ENCODE measurements at regions not wholly inside any gene's neighbourhood (a gene's known extent, or its start where the extent isn't known, plus 50 kb on each side); places are given as distances from the start of the nearest gene placed in this dataset.

GRCh38 chr1:195530961-195531360 is 1077.3 kb downstream of the KCNT2 start:
- H3K9me2 ChIP-seq (ENCODE audit: insufficient read depth): no peaks in the 10 kb centered on the region; the same call in 1 of the 2 replicates
- no peaks in the 10 kb centered on the region for H3K27me3 ChIP-seq (ENCODE audit: insufficient read depth, low read length)
- no peak overlapping the region for H3K4me3 ChIP-seq (replicated peaks in 1 of 2; ENCODE audit: low read depth in 1 of 2, low read length in 2 of 2)
- ATAC-seq (no peak), DNase-seq (ENCODE audit: low read depth, low spot score) (no peak)
- H3K4me1 ChIP-seq (ENCODE audit: control insufficient read depth in 1 of 2, insufficient read depth in 2 of 2, low read length in 2 of 2): no peaks in the 10 kb centered on the region
- no peaks in the 10 kb centered on the region for H3K36me3 ChIP-seq (ENCODE audit: control insufficient read depth in 1 of 2, insufficient read depth in 2 of 2, low read length in 2 of 2)
- no peak overlapping the region for H2AFZ ChIP-seq (ENCODE audit: low read depth, low read length, poor library complexity, severe bottlenecking)
- ChIA-PET CTCF (no interaction called here), POLR2A (no interaction called here), RAD21 (ENCODE audit: low non-redundant PET in 1 of 2, low total read pairs in 2 of 2, uncharacterized antibody in 2 of 2, unreplicated experiment in 2 of 2) (no interaction called here)
- no TSS peak for BruUV-seq (replicated peaks)
- TF ChIP-seq POLR2A (IDR thresholded peaks at IDR 0.05; ENCODE audit: borderline replicate concordance, extremely low read depth, insufficient read depth, insufficient read length) (no peak), EGR1 (IDR thresholded peaks at IDR 0.05; ENCODE audit: low read depth) (no peak), REST (IDR thresholded peaks at IDR 0.05; ENCODE audit: low read depth) (no peak), EZH2 (IDR thresholded peaks at IDR 0.05) (no peak), CEBPB (IDR thresholded peaks at IDR 0.05; ENCODE audit: low read depth) (no peak), TCF7L2 (IDR thresholded peaks at IDR 0.05; ENCODE audit: borderline replicate concordance, extremely low read depth, insufficient read depth, insufficient read length) (no peak), YY1 (IDR thresholded peaks at IDR 0.05; ENCODE audit: extremely low read depth, insufficient replicate concordance, low read depth, low read length) (no peak), ZFX (IDR thresholded peaks at IDR 0.05) (no peak), JUND (IDR thresholded peaks at IDR 0.05) (no peak)
- TF ChIP-seq, protein P1, sequence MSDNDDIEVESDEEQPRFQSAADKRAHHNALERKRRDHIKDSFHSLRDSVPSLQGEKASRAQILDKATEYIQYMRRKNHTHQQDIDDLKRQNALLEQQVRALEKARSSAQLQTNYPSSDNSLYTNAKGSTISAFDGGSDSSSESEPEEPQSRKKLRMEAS (IDR thresholded peaks at IDR 0.05): no peak
- TF ChIP-seq, protein P2, sequence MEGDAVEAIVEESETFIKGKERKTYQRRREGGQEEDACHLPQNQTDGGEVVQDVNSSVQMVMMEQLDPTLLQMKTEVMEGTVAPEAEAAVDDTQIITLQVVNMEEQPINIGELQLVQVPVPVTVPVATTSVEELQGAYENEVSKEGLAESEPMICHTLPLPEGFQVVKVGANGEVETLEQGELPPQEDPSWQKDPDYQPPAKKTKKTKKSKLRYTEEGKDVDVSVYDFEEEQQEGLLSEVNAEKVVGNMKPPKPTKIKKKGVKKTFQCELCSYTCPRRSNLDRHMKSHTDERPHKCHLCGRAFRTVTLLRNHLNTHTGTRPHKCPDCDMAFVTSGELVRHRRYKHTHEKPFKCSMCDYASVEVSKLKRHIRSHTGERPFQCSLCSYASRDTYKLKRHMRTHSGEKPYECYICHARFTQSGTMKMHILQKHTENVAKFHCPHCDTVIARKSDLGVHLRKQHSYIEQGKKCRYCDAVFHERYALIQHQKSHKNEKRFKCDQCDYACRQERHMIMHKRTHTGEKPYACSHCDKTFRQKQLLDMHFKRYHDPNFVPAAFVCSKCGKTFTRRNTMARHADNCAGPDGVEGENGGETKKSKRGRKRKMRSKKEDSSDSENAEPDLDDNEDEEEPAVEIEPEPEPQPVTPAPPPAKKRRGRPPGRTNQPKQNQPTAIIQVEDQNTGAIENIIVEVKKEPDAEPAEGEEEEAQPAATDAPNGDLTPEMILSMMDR (IDR thresholded peaks at IDR 0.05 in 2 of 3, conservative IDR thresholded peaks at IDR 0.05 in 1 of 3; ENCODE audit: borderline replicate concordance in 1 of 3, insufficient read depth in 1 of 3, low read depth in 2 of 3, low read length in 2 of 3): no peak
- TF ChIP-seq, protein P3, sequence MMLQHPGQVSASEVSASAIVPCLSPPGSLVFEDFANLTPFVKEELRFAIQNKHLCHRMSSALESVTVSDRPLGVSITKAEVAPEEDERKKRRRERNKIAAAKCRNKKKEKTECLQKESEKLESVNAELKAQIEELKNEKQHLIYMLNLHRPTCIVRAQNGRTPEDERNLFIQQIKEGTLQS (IDR thresholded peaks at IDR 0.05): no peak
- intact Hi-C loops (cut with micrococcal nuclease): no loop called here
- H3K79me2 ChIP-seq (ENCODE audit: insufficient read depth, low read length): no peaks in the 10 kb centered on the region
- no peak overlapping the region for H3K9ac ChIP-seq (ENCODE audit: low read length)
- H3K27ac ChIP-seq (ENCODE audit: low read depth, low read length): no peak overlapping the region
- H3K9me3 ChIP-seq (ENCODE audit: control insufficient read depth in 1 of 2, insufficient read depth in 1 of 2, low read depth in 1 of 2, low read length in 2 of 2): no peaks in the 10 kb centered on the region
- no peak overlapping the region for H3K4me2 ChIP-seq (ENCODE audit: low read length)
- no peaks in the 10 kb centered on the region for H4K20me1 ChIP-seq (ENCODE audit: insufficient read depth)

All from HCT116 (cell line).